B cell (primary cell): ENCODE measurements at regions not wholly inside any gene's neighbourhood (a gene's known extent, or its start where the extent isn't known, plus 50 kb on each side); places are given as distances from the start of the nearest gene placed in this dataset.

Experiments used
- EZH2 ChIP-seq: IDR thresholded peaks from 2 replicates; pipeline ENCODE4 v1.6.1; 2012; ENCODE audit warnings: borderline replicate concordance, low read depth, mild to moderate bottlenecking, moderate library complexity, low read length; ENCODE audit not compliant: insufficient read depth, poor library complexity, severe bottlenecking
- TF ChIP-seq, protein P1 (sequence below): fragments of 200-600 bp; IDR thresholded peaks from one replicate; pipeline ENCODE4 v1.8.0; 2022; ENCODE audit warnings: antibody characterized with exemption, mild to moderate bottlenecking

DNA sequence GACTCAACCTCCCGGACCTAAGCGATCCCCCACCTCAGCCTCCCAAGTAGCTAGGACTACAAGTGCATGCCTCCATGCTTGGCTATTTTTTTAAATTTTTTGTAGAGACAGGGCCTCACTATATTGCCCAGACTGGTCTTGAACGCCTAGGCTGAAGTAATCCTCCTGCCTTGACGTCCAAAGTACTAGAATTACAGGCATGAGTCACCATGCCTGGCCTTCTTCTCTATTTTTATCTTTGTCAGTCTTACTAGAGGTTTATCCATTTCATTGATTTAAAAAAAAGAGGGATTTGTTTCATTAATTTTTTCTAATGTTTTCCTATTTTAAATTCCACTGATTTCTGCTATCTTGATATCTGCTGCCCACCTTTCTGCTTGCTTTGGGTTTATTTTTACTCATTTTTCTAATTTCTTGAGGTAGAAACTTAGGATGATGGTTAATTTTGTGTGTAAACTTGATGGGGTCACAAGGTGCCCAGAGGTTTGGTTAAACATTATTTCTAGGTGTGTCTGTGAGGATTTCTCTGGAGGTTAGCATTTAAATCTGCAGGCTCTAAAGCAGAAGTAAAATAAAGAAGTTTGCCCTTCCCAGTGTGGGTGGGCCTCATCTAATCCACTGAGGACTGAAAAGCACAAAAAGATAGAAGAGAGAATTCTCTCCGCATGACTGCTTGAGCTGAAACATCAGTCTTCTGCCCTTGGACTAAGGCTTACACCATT lies 116.2 kb upstream of the DCLK2 start:
- TF ChIP-seq, protein P1, sequence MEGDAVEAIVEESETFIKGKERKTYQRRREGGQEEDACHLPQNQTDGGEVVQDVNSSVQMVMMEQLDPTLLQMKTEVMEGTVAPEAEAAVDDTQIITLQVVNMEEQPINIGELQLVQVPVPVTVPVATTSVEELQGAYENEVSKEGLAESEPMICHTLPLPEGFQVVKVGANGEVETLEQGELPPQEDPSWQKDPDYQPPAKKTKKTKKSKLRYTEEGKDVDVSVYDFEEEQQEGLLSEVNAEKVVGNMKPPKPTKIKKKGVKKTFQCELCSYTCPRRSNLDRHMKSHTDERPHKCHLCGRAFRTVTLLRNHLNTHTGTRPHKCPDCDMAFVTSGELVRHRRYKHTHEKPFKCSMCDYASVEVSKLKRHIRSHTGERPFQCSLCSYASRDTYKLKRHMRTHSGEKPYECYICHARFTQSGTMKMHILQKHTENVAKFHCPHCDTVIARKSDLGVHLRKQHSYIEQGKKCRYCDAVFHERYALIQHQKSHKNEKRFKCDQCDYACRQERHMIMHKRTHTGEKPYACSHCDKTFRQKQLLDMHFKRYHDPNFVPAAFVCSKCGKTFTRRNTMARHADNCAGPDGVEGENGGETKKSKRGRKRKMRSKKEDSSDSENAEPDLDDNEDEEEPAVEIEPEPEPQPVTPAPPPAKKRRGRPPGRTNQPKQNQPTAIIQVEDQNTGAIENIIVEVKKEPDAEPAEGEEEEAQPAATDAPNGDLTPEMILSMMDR: no peak
- no peak for TF ChIP-seq EZH2
